Cardiac muscle cell (in vitro differentiated cells and primary cell): ENCODE measurements at regions not wholly inside any gene's neighbourhood (a gene's known extent, or its start where the extent isn't known, plus 50 kb on each side); places are given as distances from the start of the nearest gene placed in this dataset.

ENCODE experiments used
- DNase-seq, 2 donors: peaks; one replicate each; pipeline versions ENCODE4 v3.0.0 to v3.0.0-alpha.2; 2010 to 2017; ENCODE audit warnings: low read depth in 1 of 2, low spot score in 1 of 2
- H3K27ac ChIP-seq: fragments of 200-600 bp; sonication (generic); 2 replicates; pipeline ENCODE4 v1.5.1; 2016
- H3K27me3 ChIP-seq: fragments of 200-600 bp; sonication (generic); 2 replicates; pipeline ENCODE4 v1.6.0; 2016; ENCODE audit warnings: control low read depth
- H3K36me3 ChIP-seq: fragments of 200-600 bp; sonication (generic); 2 replicates; pipeline ENCODE4 v1.5.1; 2016; ENCODE audit warnings: control low read depth
- H3K4me1 ChIP-seq: fragments of 200-600 bp; sonication (generic); 2 replicates; pipeline ENCODE4 v1.8.1; 2017; ENCODE audit warnings: low read depth, mild to moderate bottlenecking, mixed run types
- H3K4me3 ChIP-seq: fragments of 200-600 bp; sonication (generic); 2 replicates; pipeline ENCODE4 v1.5.1; 2016; ENCODE audit warnings: mild to moderate bottlenecking
- H3K9me3 ChIP-seq: fragments of 200-600 bp; sonication (generic); 2 replicates; pipeline ENCODE4 v1.5.1; 2017; ENCODE audit warnings: low read depth, mild to moderate bottlenecking, control low read depth
- TF ChIP-seq, protein P1 (sequence below): IDR thresholded peaks from 2 replicates; pipeline ENCODE4 v1.5.1; 2012; ENCODE audit warnings: low read depth, mild to moderate bottlenecking, low read length

DNA sequence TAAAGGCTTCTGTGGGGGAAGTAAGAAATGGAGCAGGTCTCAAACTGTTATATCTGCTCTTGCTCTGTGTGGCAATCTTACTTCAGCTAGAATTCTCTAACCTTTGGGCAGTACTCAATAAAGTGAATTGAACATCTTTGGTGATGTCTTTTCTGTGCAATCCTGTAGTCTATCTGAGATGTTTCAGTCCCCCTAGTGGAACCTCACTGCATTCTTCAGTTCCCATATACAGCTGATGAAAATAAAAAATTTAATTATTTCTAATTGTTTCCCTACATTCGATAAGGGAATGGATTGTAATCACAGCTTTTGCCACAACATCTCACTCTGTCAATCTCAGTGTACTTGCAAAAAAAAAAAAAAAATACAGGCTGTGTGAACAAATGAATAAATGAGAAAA, 522.6 kb downstream of the DNAJB9 start:
- no peaks in the 10 kb centered on the region for H3K9me3 ChIP-seq
- DNase-seq, result no peak
- TF ChIP-seq, protein P1, sequence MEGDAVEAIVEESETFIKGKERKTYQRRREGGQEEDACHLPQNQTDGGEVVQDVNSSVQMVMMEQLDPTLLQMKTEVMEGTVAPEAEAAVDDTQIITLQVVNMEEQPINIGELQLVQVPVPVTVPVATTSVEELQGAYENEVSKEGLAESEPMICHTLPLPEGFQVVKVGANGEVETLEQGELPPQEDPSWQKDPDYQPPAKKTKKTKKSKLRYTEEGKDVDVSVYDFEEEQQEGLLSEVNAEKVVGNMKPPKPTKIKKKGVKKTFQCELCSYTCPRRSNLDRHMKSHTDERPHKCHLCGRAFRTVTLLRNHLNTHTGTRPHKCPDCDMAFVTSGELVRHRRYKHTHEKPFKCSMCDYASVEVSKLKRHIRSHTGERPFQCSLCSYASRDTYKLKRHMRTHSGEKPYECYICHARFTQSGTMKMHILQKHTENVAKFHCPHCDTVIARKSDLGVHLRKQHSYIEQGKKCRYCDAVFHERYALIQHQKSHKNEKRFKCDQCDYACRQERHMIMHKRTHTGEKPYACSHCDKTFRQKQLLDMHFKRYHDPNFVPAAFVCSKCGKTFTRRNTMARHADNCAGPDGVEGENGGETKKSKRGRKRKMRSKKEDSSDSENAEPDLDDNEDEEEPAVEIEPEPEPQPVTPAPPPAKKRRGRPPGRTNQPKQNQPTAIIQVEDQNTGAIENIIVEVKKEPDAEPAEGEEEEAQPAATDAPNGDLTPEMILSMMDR, result peak; percentile 9
- H3K4me1 ChIP-seq, result no peaks in the 10 kb centered on the region
- H3K36me3 ChIP-seq, result no peaks in the 10 kb centered on the region
- no peak overlapping the region for H3K27ac ChIP-seq
- H3K27me3 ChIP-seq, result no peaks in the 10 kb centered on the region
- no peak overlapping the region for H3K4me3 ChIP-seq

DNA sequence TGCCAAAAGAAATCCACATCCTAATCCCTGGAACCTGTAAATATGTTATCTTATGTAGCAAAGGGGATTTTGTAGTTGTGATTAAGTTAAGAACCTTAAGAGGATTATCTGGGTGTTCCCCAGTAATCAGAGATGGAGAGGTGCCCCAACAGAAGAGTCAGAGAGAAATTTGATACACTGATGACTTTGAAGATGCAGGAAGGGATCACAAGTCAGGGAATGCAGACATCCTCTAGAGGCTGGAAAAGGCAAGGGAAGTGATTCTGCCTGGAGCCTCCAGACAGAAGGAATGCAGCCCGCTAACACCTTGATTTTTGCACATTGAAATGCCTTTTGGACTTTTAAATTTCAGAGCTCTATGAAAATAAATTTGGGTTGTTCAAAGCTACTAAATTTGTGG, 531.7 kb downstream of the DNAJB9 start:
- H3K27ac ChIP-seq, result no peak overlapping the region

DNA sequence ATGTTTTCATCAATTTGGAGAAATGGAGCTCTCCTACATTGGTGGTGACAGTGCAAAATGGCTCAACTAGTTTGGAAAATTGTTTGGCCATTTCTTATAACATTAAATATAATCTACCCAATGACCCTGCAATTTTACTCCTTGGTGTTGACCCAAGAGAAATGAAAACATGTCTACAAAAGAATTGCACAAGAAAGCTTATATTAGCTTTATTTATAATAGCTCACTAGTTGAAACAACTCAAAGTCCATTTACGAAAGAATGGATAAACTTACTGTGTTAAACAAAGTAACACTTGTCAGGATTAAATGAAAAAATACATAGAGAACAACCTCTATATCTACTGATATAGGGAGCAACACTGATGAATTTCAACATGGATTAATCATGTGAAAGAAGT, 539.9 kb downstream of the DNAJB9 start:
- no peak overlapping the region for H3K4me3 ChIP-seq
- no peaks in the 10 kb centered on the region for H3K9me3 ChIP-seq
- TF ChIP-seq, protein P1, result no peak
- H3K4me1 ChIP-seq, result no peaks in the 10 kb centered on the region
- no peaks in the 10 kb centered on the region for H3K36me3 ChIP-seq
- no peaks in the 10 kb centered on the region for H3K27me3 ChIP-seq
- H3K27ac ChIP-seq, result no peak overlapping the region
- no peak for DNase-seq

More for the DNA sequence above, 531.7 kb downstream of the DNAJB9 start:
- H3K4me3 ChIP-seq, result no peak overlapping the region
- no peaks in the 10 kb centered on the region for H3K27me3 ChIP-seq
- TF ChIP-seq, protein P1, result no peak
- H3K9me3 ChIP-seq, result no peaks in the 10 kb centered on the region
- no peaks in the 10 kb centered on the region for H3K36me3 ChIP-seq
- no peak for DNase-seq
- H3K4me1 ChIP-seq, result no peaks in the 10 kb centered on the region

DNA sequence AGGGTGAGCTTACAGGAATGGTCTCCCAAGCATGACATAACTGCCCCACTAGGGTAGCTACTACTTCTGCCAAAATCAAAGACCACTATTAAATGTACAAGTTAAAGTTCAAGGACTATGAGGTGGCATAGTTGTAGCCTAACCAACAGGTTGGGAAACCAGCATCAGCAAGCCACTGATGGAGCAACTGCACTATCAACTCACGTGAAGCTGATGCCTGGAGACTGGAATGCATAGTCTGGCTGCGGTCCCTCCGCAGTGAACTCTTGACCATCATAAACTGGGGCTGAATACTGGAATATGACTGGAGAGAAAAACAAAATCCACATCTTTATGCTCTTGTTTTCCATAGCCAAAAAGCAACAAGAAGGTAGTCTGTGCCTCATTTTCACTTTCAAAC, 541.4 kb downstream of the DNAJB9 start:
- no peaks in the 10 kb centered on the region for H3K4me1 ChIP-seq

DNA sequence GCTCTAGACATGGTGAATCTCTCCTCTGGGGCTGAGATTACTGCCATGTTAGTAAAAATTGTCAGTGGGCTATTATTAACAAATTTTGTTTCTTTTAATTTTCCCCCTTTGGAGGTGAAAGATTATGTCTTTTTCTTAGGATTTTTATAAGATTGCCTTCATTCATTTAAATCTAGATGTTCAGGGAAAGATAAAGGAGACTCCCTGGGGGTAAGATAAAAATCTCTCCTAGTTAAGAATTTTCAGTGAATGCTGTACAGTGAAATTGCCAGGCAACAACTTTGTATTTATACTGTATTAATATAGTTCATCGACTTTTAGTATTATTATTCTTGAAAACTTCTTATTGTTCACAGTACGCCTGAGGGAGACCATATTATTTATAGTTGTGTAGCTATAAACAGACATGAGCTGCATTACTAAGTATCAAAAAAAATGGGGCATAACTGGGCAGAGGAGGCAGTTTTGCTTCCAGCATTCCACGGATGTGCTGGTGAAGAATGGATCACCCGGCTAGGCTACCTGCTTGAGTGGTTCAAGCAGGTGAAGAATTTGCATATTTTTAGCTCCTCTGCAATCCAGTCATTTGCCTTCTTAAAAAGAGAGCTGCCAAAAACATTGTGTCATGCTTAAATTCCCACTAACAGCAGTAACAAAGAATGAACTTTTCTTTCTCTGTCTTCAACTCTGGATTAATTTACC, 552.1 kb downstream of the DNAJB9 start:
- Histone ChIP-seq H3K27me3 (no peaks in the 10 kb centered on the region), H3K36me3 (no peaks in the 10 kb centered on the region), H3K4me1 (peaks cover 22% of the 10 kb centered on the region), H3K9me3 (no peaks in the 10 kb centered on the region), H3K4me3 (no peak overlapping the region), H3K27ac (no peak overlapping the region)
- TF ChIP-seq, protein P1, result no peak
- no peak for DNase-seq

More for the DNA sequence above, 541.4 kb downstream of the DNAJB9 start:
- H3K9me3 ChIP-seq, result no peaks in the 10 kb centered on the region
- no peak overlapping the region for H3K27ac ChIP-seq
- DNase-seq, result no peak
- no peaks in the 10 kb centered on the region for H3K27me3 ChIP-seq
- TF ChIP-seq, protein P1, result no peak
- no peaks in the 10 kb centered on the region for H3K36me3 ChIP-seq
- H3K4me3 ChIP-seq, result no peak overlapping the region
